ENCODE measurements at regions not wholly inside any gene's neighbourhood (a gene's known extent, or its start where the extent isn't known, plus 50 kb on each side); places are given as distances from the start of the nearest gene placed in this dataset.
"Not testable (repeated sequence)": the region's sequence is repeated elsewhere in the genome, so short reads cannot be mapped to it uniquely, and the experiment has no call there.

DNA sequence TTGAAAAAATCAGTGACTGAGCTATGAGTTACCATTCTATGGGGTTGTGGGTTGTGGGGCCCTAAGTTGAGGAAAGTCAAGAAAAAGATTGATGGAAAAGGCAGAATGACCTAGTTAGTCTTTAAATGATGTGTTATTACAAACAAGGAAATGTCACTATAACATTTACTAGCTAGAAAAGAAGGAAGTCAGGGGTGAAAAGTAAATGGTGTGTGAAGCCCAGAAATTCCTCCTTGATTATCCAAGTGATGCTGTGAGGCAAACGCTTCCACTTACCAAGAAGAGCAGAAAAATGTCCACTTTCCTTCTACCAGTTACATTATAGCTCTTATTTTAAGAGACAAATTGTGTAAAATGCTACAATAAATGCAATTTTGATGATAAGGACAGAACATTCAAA, 285.3 kb upstream of the DPP6 start:
- H3K27me3 ChIP-seq (replicated peaks in 2 of 5; ENCODE audit: control insufficient read depth in 4 of 5, insufficient read depth in 5 of 5, low read length in 4 of 5); H3K4me1 ChIP-seq (ENCODE audit: control extremely low read depth in 1 of 4, control insufficient read depth in 4 of 4, insufficient read depth in 4 of 4, low read length in 3 of 4); H3K27ac ChIP-seq (ENCODE audit: insufficient read depth in 1 of 2, low read depth in 1 of 2, low read length in 2 of 2, poor library complexity in 1 of 2, severe bottlenecking in 2 of 2); POLR2A ChIA-PET; CTCF ChIA-PET; H3K9me3 ChIP-seq (ENCODE audit: control extremely low read depth in 1 of 5, control insufficient read depth in 4 of 5, insufficient read depth in 2 of 5, low read depth in 1 of 5, low read length in 4 of 5); H3K36me3 ChIP-seq (ENCODE audit: control insufficient read depth in 4 of 4, insufficient read depth in 4 of 4, low read length in 3 of 4); DNase-seq; H3K4me3 ChIP-seq (ENCODE audit: control insufficient read depth in 1 of 7, extremely low read depth in 1 of 7, insufficient read depth in 4 of 7, low read depth in 2 of 7, low read length in 6 of 7): not testable (repeated sequence)
- no CpG with 5 or more reads among the region's 1 CpG for WGBS (ENCODE audit: insufficient coverage)

DNA sequence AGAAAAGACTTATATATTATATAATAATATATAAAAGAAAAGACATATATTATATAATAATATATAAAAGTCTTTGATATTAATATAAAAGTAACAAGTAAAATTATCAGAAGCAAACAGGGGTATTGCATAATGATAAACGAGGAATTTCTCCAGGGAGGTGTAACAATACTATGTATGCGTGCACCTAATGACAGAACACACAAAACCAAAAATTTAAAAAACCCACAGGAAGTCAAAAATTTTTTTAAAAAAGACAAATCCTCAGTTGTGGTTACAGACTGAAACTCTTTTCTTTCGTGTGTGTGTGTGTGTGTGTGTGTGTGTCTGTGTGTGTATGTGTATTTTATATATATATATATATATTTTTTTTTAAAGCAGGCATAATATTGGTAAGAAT, 279.2 kb upstream of the DPP6 start:
- Histone ChIP-seq H3K4me1 (ENCODE audit: control extremely low read depth in 1 of 4, control insufficient read depth in 4 of 4, insufficient read depth in 4 of 4, low read length in 3 of 4) (no peaks in the 10 kb centered on the region), H3K36me3 (ENCODE audit: control insufficient read depth in 4 of 4, insufficient read depth in 4 of 4, low read length in 3 of 4) (no peaks in the 10 kb centered on the region), H3K27me3 (replicated peaks in 2 of 5; ENCODE audit: control insufficient read depth in 4 of 5, insufficient read depth in 5 of 5, low read length in 4 of 5) (no peaks in the 10 kb centered on the region), H3K27ac (ENCODE audit: insufficient read depth in 1 of 2, low read depth in 1 of 2, low read length in 2 of 2, poor library complexity in 1 of 2, severe bottlenecking in 2 of 2) (no peak overlapping the region), H3K4me3 (ENCODE audit: control insufficient read depth in 1 of 7, extremely low read depth in 1 of 7, insufficient read depth in 4 of 7, low read depth in 2 of 7, low read length in 6 of 7) (no peak overlapping the region), H3K9me3 (ENCODE audit: control extremely low read depth in 1 of 5, control insufficient read depth in 4 of 5, insufficient read depth in 2 of 5, low read depth in 1 of 5, low read length in 4 of 5) (no peaks in the 10 kb centered on the region)
- no CpG with 5 or more reads among the region's 3 CpGs for WGBS (ENCODE audit: insufficient coverage)
- ChIA-PET POLR2A (no interaction called here), CTCF (no interaction called here)
- no peak for DNase-seq

DNA sequence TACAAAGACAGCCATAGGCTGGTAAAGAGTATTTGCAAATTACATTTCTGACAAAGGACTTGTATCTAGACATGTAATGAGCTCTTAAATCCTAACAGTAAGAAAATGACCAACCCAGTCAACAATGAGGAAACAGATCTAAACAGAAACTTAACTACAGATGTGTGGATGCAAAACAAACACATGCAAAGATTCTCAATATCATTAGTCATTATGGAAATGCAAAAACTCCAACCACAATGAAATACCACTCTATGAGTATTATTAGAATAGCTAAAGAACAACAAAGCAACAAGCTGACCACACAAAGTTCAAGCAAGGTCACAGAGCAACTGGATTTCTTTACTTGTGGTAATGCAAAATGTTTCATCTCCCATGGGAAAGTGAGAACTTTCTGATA, 275.3 kb upstream of the DPP6 start:
- CTCF ChIA-PET; H3K27me3 ChIP-seq (replicated peaks in 2 of 5; ENCODE audit: control insufficient read depth in 4 of 5, insufficient read depth in 5 of 5, low read length in 4 of 5); H3K4me1 ChIP-seq (ENCODE audit: control extremely low read depth in 1 of 4, control insufficient read depth in 4 of 4, insufficient read depth in 4 of 4, low read length in 3 of 4); H3K9me3 ChIP-seq (ENCODE audit: control extremely low read depth in 1 of 5, control insufficient read depth in 4 of 5, insufficient read depth in 2 of 5, low read depth in 1 of 5, low read length in 4 of 5); H3K36me3 ChIP-seq (ENCODE audit: control insufficient read depth in 4 of 4, insufficient read depth in 4 of 4, low read length in 3 of 4); POLR2A ChIA-PET; DNase-seq; H3K4me3 ChIP-seq (ENCODE audit: control insufficient read depth in 1 of 7, extremely low read depth in 1 of 7, insufficient read depth in 4 of 7, low read depth in 2 of 7, low read length in 6 of 7); H3K27ac ChIP-seq (ENCODE audit: insufficient read depth in 1 of 2, low read depth in 1 of 2, low read length in 2 of 2, poor library complexity in 1 of 2, severe bottlenecking in 2 of 2): not testable (repeated sequence)

DNA sequence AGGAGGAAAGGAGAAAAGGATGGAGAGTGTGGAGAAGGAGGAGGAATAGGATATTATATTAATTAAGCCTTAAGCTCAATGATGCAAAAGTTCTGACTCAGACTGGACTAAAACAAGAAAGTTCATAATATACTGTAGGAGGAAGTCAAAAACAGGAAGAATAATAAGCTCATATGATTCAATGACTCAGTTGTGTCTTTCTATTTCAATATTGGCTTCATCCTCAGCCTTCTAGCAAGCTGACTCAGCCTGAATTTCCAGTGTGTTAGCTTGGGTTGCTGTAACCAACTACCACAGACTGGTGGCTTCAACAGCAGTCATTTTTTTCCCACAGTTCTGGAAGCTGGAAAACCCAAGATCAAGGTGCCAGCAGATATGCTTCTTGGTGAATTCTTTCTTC, 254.8 kb upstream of the DPP6 start:
- POLR2A ChIA-PET: interaction anchor here (0.5 kb wide), 1 partner anchor 654 kb away, joined by 3 read pairs; no protein-coding TSS in a partner anchor
- H3K36me3 ChIP-seq (ENCODE audit: control insufficient read depth in 4 of 4, insufficient read depth in 4 of 4, low read length in 3 of 4); H3K9me3 ChIP-seq (ENCODE audit: control extremely low read depth in 1 of 5, control insufficient read depth in 4 of 5, insufficient read depth in 2 of 5, low read depth in 1 of 5, low read length in 4 of 5); H3K4me3 ChIP-seq (ENCODE audit: control insufficient read depth in 1 of 7, extremely low read depth in 1 of 7, insufficient read depth in 4 of 7, low read depth in 2 of 7, low read length in 6 of 7); H3K27me3 ChIP-seq (replicated peaks in 2 of 5; ENCODE audit: control insufficient read depth in 4 of 5, insufficient read depth in 5 of 5, low read length in 4 of 5); H3K27ac ChIP-seq (ENCODE audit: insufficient read depth in 1 of 2, low read depth in 1 of 2, low read length in 2 of 2, poor library complexity in 1 of 2, severe bottlenecking in 2 of 2); DNase-seq; CTCF ChIA-PET; H3K4me1 ChIP-seq (ENCODE audit: control extremely low read depth in 1 of 4, control insufficient read depth in 4 of 4, insufficient read depth in 4 of 4, low read length in 3 of 4): not testable (repeated sequence)

DNA sequence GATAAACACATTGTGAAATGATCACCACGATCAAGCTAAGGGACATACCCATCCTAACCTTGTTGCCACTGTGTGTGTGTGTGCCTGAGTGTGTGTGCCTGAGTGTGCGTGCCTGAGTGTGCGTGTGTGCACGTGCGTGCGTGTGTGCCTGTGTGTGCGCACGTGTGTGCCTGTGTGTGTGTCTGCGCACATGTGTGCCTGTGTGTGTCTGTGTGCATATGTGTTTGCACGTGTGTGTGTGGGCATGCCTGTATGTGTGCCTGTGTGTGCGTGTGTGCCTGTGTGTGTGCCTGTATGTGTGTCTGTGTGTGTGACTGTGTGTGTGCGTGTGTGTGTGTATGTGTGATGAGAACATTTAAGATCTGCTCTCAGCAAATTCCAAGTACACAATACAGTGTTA, 244.1 kb upstream of the DPP6 start:
- POLR2A ChIA-PET: no interaction called here
- H3K36me3 ChIP-seq (ENCODE audit: control insufficient read depth in 4 of 4, insufficient read depth in 4 of 4, low read length in 3 of 4): no peaks in the 10 kb centered on the region
- CTCF ChIA-PET: no interaction called here
- H3K27ac ChIP-seq (ENCODE audit: insufficient read depth in 1 of 2, low read depth in 1 of 2, low read length in 2 of 2, poor library complexity in 1 of 2, severe bottlenecking in 2 of 2): no peak overlapping the region
- no peaks in the 10 kb centered on the region for H3K9me3 ChIP-seq (ENCODE audit: control extremely low read depth in 1 of 5, control insufficient read depth in 4 of 5, insufficient read depth in 2 of 5, low read depth in 1 of 5, low read length in 4 of 5)
- DNase-seq: no peak
- H3K27me3 ChIP-seq (replicated peaks in 2 of 5; ENCODE audit: control insufficient read depth in 4 of 5, insufficient read depth in 5 of 5, low read length in 4 of 5): no peaks in the 10 kb centered on the region
- no peaks in the 10 kb centered on the region for H3K4me1 ChIP-seq (ENCODE audit: control extremely low read depth in 1 of 4, control insufficient read depth in 4 of 4, insufficient read depth in 4 of 4, low read length in 3 of 4)
- WGBS (ENCODE audit: insufficient coverage): 100% methylated on average over 2 of the region's 12 CpGs
- no peak overlapping the region for H3K4me3 ChIP-seq (ENCODE audit: control insufficient read depth in 1 of 7, extremely low read depth in 1 of 7, insufficient read depth in 4 of 7, low read depth in 2 of 7, low read length in 6 of 7)

DNA sequence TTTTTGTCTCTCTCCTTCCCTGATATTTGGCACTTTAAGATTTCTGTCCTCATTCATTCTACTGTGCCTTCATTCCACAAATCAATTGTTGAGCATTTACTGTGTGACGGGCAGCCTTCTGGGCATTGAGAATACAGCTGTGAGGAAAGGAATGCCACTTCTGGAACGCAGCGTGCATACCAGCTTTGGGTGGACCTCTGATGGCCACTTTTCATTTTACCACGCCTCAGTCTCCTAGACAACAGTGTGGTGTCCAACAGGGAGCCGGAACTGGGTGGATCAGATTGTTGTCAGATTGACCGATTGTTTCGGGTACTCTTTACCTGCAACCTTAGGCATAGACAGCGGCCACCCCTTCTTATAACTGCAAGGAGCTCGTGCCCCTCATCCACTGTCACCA, 222.7 kb upstream of the DPP6 start:
- Histone ChIP-seq H3K4me3 (ENCODE audit: control insufficient read depth in 1 of 7, extremely low read depth in 1 of 7, insufficient read depth in 4 of 7, low read depth in 2 of 7, low read length in 6 of 7) (no peak overlapping the region), H3K27me3 (replicated peaks in 2 of 5; ENCODE audit: control insufficient read depth in 4 of 5, insufficient read depth in 5 of 5, low read length in 4 of 5) (no peaks in the 10 kb centered on the region), H3K27ac (ENCODE audit: insufficient read depth in 1 of 2, low read depth in 1 of 2, low read length in 2 of 2, poor library complexity in 1 of 2, severe bottlenecking in 2 of 2) (no peak overlapping the region), H3K9me3 (ENCODE audit: control extremely low read depth in 1 of 5, control insufficient read depth in 4 of 5, insufficient read depth in 2 of 5, low read depth in 1 of 5, low read length in 4 of 5) (no peaks in the 10 kb centered on the region), H3K4me1 (ENCODE audit: control extremely low read depth in 1 of 4, control insufficient read depth in 4 of 4, insufficient read depth in 4 of 4, low read length in 3 of 4) (no peaks in the 10 kb centered on the region), H3K36me3 (ENCODE audit: control insufficient read depth in 4 of 4, insufficient read depth in 4 of 4, low read length in 3 of 4) (no peaks in the 10 kb centered on the region)
- ChIA-PET CTCF (no interaction called here), POLR2A (no interaction called here)
- WGBS (ENCODE audit: insufficient coverage): 89% methylated on average over 8 of the region's 9 CpGs
- DNase-seq: no peak

DNA sequence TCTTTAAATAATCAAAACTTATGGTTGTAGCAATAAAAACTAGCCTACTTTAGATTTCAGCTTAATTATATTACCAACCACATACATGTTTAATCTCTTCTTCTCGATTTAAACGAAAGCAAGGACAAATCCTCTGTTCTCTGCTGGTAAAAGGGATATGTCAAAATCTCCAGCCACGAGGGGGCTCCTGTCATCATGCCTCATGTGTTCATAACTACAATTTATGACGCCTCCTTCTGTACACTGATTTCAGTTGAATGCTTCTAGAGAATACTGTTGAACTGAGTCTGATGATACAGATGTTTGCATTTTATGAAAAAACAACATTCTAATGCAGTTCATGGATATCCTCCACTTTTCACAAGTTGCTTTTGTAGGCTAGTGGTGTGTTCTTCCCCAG, 220.0 kb upstream of the DPP6 start:
- Histone ChIP-seq H3K4me3 (ENCODE audit: control insufficient read depth in 1 of 7, extremely low read depth in 1 of 7, insufficient read depth in 4 of 7, low read depth in 2 of 7, low read length in 6 of 7) (no peak overlapping the region), H3K4me1 (ENCODE audit: control extremely low read depth in 1 of 4, control insufficient read depth in 4 of 4, insufficient read depth in 4 of 4, low read length in 3 of 4) (no peaks in the 10 kb centered on the region), H3K36me3 (ENCODE audit: control insufficient read depth in 4 of 4, insufficient read depth in 4 of 4, low read length in 3 of 4) (no peaks in the 10 kb centered on the region), H3K9me3 (ENCODE audit: control extremely low read depth in 1 of 5, control insufficient read depth in 4 of 5, insufficient read depth in 2 of 5, low read depth in 1 of 5, low read length in 4 of 5) (no peaks in the 10 kb centered on the region), H3K27me3 (replicated peaks in 2 of 5; ENCODE audit: control insufficient read depth in 4 of 5, insufficient read depth in 5 of 5, low read length in 4 of 5) (peaks cover 0 to 2% (median 0%) of the 10 kb centered on the region in 5 experiments), H3K27ac (ENCODE audit: insufficient read depth in 1 of 2, low read depth in 1 of 2, low read length in 2 of 2, poor library complexity in 1 of 2, severe bottlenecking in 2 of 2) (no peak overlapping the region)
- ChIA-PET POLR2A (no interaction called here), CTCF (no interaction called here)
- no peak for DNase-seq
- WGBS (ENCODE audit: insufficient coverage): no CpG with 5 or more reads among the region's 4 CpGs

DNA sequence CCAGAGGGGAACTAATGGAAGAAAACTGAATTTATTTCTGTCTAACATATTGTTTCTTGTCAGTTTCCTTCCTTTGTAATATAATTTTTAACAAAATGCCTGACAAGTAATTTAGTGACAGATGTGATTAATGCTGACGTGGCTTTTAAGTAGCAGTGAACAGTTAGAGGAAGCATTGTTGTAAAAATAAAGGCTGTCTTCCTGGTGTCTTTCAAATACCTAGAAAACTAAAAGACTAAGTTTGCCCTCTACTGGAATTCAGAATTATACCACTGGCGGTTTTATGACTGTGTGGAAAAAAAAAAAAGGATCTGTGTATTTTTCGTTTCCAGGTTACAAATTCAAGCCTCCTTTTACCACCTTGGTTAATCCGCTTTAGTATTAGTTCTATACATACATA, 217.1 kb upstream of the DPP6 start:
- WGBS (ENCODE audit: insufficient coverage): 0% methylated on average over 1 of the region's 4 CpGs
- CTCF ChIA-PET: no interaction called here

More for the DNA sequence above, 217.1 kb upstream of the DPP6 start:
- DNase-seq: peak in 1 of 3 donors; percentile 1
- POLR2A ChIA-PET: no interaction called here
- no peaks in the 10 kb centered on the region for H3K36me3 ChIP-seq (ENCODE audit: control insufficient read depth in 4 of 4, insufficient read depth in 4 of 4, low read length in 3 of 4)
- no peak overlapping the region for H3K27ac ChIP-seq (ENCODE audit: insufficient read depth in 1 of 2, low read depth in 1 of 2, low read length in 2 of 2, poor library complexity in 1 of 2, severe bottlenecking in 2 of 2)
- no peak overlapping the region for H3K4me3 ChIP-seq (ENCODE audit: control insufficient read depth in 1 of 7, extremely low read depth in 1 of 7, insufficient read depth in 4 of 7, low read depth in 2 of 7, low read length in 6 of 7)
- H3K9me3 ChIP-seq (ENCODE audit: control extremely low read depth in 1 of 5, control insufficient read depth in 4 of 5, insufficient read depth in 2 of 5, low read depth in 1 of 5, low read length in 4 of 5): no peaks in the 10 kb centered on the region
- peaks cover 0 to 2% (median 0%) of the 10 kb centered on the region in 5 experiments for H3K27me3 ChIP-seq (replicated peaks in 2 of 5; ENCODE audit: control insufficient read depth in 4 of 5, insufficient read depth in 5 of 5, low read length in 4 of 5)
- H3K4me1 ChIP-seq (ENCODE audit: control extremely low read depth in 1 of 4, control insufficient read depth in 4 of 4, insufficient read depth in 4 of 4, low read length in 3 of 4): no peaks in the 10 kb centered on the region

Measured in common myeloid progenitor, CD34-positive (primary cell).